K562 (cell line): ENCODE measurements at regions not wholly inside any gene's neighbourhood (a gene's known extent, or its start where the extent isn't known, plus 50 kb on each side); places are given as distances from the start of the nearest gene placed in this dataset.

Source experiments
- BMI1 ChIP-seq: fragments of 150-350 bp; IDR thresholded peaks from 2 replicates; pipeline ENCODE4 v1.6.1; 2014; ENCODE audit warnings: low read length
- BRD9 ChIP-seq: fragments of 450-650 bp; IDR thresholded peaks from 2 replicates; pipeline ENCODE4 v1.6.1; 2018; ENCODE audit warnings: low read depth; ENCODE audit not compliant: partially characterized antibody
- CAMTA2 ChIP-seq: fragments of 250-450 bp; sonication (Bioruptor Pico); conservative IDR thresholded peaks from 2 replicates; pipeline ENCODE4 v1.5.1; 2022
- DMBX1 ChIP-seq: fragments of 250-450 bp; sonication (Bioruptor Pico); IDR thresholded peaks from 2 replicates; pipeline ENCODE4 v1.8.0; 2022; ENCODE audit warnings: inconsistent platforms, mild to moderate bottlenecking, moderate library complexity, borderline replicate concordance
- FOXJ2 ChIP-seq: fragments of 200-800 bp; sonication (Bioruptor generic); IDR thresholded peaks from 2 replicates; pipeline ENCODE4 v1.6.1; 2016; ENCODE audit warnings: missing genetic modification characterization, missing compliant biosample characterization
- HBP1 ChIP-seq: fragments of 450-650 bp; formaldehyde crosslinking; IDR thresholded peaks from 2 replicates; pipeline ENCODE4 v1.4.0; 2022; ENCODE audit warnings: missing genetic modification characterization
- POU5F1 ChIP-seq: fragments of 150-350 bp; IDR thresholded peaks from 2 replicates; pipeline ENCODE4 v1.6.1; 2014; ENCODE audit warnings: borderline replicate concordance, low read length, low read depth, mild to moderate bottlenecking; ENCODE audit not compliant: partially characterized antibody
- PTRF ChIP-seq: fragments of 450-650 bp; IDR thresholded peaks from 2 replicates; pipeline ENCODE4 v1.6.1; 2016; ENCODE audit warnings: mild to moderate bottlenecking, missing genetic modification characterization, missing compliant biosample characterization
- SIN3B ChIP-seq: fragments of 450-650 bp; IDR thresholded peaks from 2 replicates; pipeline ENCODE4 v1.6.1; 2017; ENCODE audit warnings: low read depth, mild to moderate bottlenecking, moderate library complexity
- TARDBP ChIP-seq: fragments of 450-650 bp; IDR thresholded peaks from 2 replicates; pipeline ENCODE4 v1.6.1; 2016
- WHSC1 ChIP-seq: IDR thresholded peaks from one replicate; pipeline ENCODE4 v1.6.1; 2012; ENCODE audit warnings: low read length, control low read depth, inconsistent platforms
- ZNF780A ChIP-seq: fragments of 250-450 bp; sonication (Bioruptor Pico); IDR thresholded peaks from 2 replicates; pipeline ENCODE4 v1.5.0; 2021; ENCODE audit warnings: mild to moderate bottlenecking
- TF ChIP-seq, protein P1 (sequence below): fragments of 250-450 bp; sonication (Bioruptor Pico); IDR thresholded peaks from 2 replicates; pipeline ENCODE4 v1.5.0; 2021
- TF ChIP-seq, protein P2 (sequence below): sonication (generic); formaldehyde crosslinking; IDR thresholded peaks from 2 replicates; pipeline ENCODE4 v1.8.0; 2022; ENCODE audit warnings: mild to moderate bottlenecking, missing genetic modification reagents

DNA sequence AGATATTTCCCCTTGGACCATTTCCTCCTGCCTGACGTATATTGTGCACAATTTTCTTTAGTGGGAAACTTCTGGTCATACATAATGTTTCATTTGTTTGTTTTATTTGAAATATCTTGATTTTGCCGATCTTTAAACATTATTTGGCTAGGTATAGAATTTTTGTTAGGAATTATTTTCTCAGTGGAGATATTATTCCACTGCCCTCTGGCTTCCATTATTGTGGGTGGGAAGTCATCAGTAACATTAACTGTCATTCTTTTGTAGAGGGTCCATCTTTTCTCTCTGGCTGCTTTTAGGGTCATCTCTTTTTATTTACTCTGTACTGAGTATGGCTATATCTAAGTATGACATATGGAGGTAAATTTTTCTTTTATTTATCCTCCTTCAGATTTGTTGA lies 135.5 kb upstream of the LIPC start (continued):
- TF ChIP-seq BRD9 (no peak), TARDBP (no peak), DMBX1 (CRISPR knock-in tag) (no peak), ZNF780A (no peak), SIN3B (no peak), BMI1 (no peak), POU5F1 (no peak), PTRF (tag) (no peak), FOXJ2 (tag) (no peak), WHSC1 (no peak), HBP1 (CRISPR knock-in tag) (no peak), CAMTA2 (no peak)
- TF ChIP-seq, protein P1, sequence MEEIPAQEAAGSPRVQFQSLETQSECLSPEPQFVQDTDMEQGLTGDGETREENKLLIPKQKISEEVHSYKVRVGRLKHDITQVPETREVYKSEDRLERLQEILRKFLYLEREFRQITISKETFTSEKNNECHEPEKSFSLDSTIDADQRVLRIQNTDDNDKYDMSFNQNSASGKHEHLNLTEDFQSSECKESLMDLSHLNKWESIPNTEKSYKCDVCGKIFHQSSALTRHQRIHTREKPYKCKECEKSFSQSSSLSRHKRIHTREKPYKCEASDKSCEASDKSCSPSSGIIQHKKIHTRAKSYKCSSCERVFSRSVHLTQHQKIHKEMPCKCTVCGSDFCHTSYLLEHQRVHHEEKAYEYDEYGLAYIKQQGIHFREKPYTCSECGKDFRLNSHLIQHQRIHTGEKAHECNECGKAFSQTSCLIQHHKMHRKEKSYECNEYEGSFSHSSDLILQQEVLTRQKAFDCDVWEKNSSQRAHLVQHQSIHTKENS (CRISPR knock-in tag), result no peak
- TF ChIP-seq, protein P2, sequence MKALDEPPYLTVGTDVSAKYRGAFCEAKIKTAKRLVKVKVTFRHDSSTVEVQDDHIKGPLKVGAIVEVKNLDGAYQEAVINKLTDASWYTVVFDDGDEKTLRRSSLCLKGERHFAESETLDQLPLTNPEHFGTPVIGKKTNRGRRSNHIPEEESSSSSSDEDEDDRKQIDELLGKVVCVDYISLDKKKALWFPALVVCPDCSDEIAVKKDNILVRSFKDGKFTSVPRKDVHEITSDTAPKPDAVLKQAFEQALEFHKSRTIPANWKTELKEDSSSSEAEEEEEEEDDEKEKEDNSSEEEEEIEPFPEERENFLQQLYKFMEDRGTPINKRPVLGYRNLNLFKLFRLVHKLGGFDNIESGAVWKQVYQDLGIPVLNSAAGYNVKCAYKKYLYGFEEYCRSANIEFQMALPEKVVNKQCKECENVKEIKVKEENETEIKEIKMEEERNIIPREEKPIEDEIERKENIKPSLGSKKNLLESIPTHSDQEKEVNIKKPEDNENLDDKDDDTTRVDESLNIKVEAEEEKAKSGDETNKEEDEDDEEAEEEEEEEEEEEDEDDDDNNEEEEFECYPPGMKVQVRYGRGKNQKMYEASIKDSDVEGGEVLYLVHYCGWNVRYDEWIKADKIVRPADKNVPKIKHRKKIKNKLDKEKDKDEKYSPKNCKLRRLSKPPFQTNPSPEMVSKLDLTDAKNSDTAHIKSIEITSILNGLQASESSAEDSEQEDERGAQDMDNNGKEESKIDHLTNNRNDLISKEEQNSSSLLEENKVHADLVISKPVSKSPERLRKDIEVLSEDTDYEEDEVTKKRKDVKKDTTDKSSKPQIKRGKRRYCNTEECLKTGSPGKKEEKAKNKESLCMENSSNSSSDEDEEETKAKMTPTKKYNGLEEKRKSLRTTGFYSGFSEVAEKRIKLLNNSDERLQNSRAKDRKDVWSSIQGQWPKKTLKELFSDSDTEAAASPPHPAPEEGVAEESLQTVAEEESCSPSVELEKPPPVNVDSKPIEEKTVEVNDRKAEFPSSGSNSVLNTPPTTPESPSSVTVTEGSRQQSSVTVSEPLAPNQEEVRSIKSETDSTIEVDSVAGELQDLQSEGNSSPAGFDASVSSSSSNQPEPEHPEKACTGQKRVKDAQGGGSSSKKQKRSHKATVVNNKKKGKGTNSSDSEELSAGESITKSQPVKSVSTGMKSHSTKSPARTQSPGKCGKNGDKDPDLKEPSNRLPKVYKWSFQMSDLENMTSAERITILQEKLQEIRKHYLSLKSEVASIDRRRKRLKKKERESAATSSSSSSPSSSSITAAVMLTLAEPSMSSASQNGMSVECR (CRISPR knock-in tag), result no peak
